H1 (cell line): ENCODE measurements at regions not wholly inside any gene's neighbourhood (a gene's known extent, or its start where the extent isn't known, plus 50 kb on each side); places are given as distances from the start of the nearest gene placed in this dataset.

ENCODE experiments used
- CTCF ChIA-PET: fragments of 300-600 bp; sonication (Branson Sonifier 250); formaldehyde crosslinking; loops from one replicate; lab custom pipeline; 2021; ENCODE audit not compliant: partially characterized antibody; lab: Charles Lee
- POLR2A ChIA-PET: fragments of 300-600 bp; sonication (Branson Sonifier 250); formaldehyde crosslinking; loops from one replicate; lab custom pipeline; 2021; ENCODE audit warnings: inconsistent platforms; ENCODE audit not compliant: partially characterized antibody; lab: Charles Lee
- DNase-seq, 2 experiments: peaks; one replicate each; pipeline versions ENCODE4 v3.0.0 to v3.0.0-alpha.2; 2010 to 2022; ENCODE audit warnings: low spot score in 2 of 2, low read depth in 1 of 2, mixed read lengths in 1 of 2
- FAIRE-seq: peaks from 2 replicates; lab custom pipeline; 2011; peaks lifted over from hg19 to GRCh38; lab: Jason Lieb, UNC
- H2AFZ ChIP-seq: 2 replicates; pipeline ENCODE4 v1.8.1; 2012; ENCODE audit warnings: low read length, inconsistent platforms
- H2AK5ac ChIP-seq: 2 replicates; pipeline ENCODE4 v1.6.1; 2013; ENCODE audit warnings: low read depth, low read length
- H2BK120ac ChIP-seq: replicated peaks from 2 replicates; pipeline ENCODE3; 2013; ENCODE audit warnings: low read depth, low read length, inconsistent platforms
- H2BK12ac ChIP-seq: 2 replicates; pipeline ENCODE4 v1.6.1; 2013; ENCODE audit warnings: low read depth, low read length
- H2BK15ac ChIP-seq: 2 replicates; pipeline ENCODE4 v1.6.1; 2013; ENCODE audit warnings: low read length
- H2BK20ac ChIP-seq: 2 replicates; pipeline ENCODE4 v1.6.1; 2013; ENCODE audit warnings: low read length
- H2BK5ac ChIP-seq: 2 replicates; pipeline ENCODE4 v1.6.1; 2013; ENCODE audit warnings: low read depth, low read length
- H3K14ac ChIP-seq: 2 replicates; pipeline ENCODE4 v1.6.1; 2013; ENCODE audit warnings: inconsistent platforms; ENCODE audit not compliant: insufficient read length
- H3K18ac ChIP-seq: 2 replicates; pipeline ENCODE4 v1.6.1; 2013; ENCODE audit warnings: low read length; ENCODE audit errors: extremely low read depth
- H3K23ac ChIP-seq: 2 replicates; pipeline ENCODE4 v1.6.1; 2013; ENCODE audit warnings: inconsistent platforms; ENCODE audit not compliant: insufficient read length
- H3K23me2 ChIP-seq: 2 replicates; pipeline ENCODE4 v1.6.1; 2013; ENCODE audit warnings: low read depth, low read length
- H3K27ac ChIP-seq: 2 replicates; pipeline ENCODE4 v1.6.1; 2011; ENCODE audit warnings: low read depth, low read length, inconsistent platforms
- H3K27me3 ChIP-seq, 4 experiments: replicated peaks in 1 of 4; 1 replicate in 1 of 4; 2 replicates in 3 of 4; pipeline versions ENCODE4 v1.6.1 to v1.8.1; 2011 to 2013; ENCODE audit warnings: low read length in 3 of 4, mild to moderate bottlenecking in 3 of 4, inconsistent platforms in 2 of 4, mixed read lengths in 2 of 4, moderate library complexity in 1 of 4; ENCODE audit not compliant: control insufficient read depth in 3 of 4, insufficient read depth in 3 of 4; ENCODE audit errors: extremely low read depth in 1 of 4
- H3K36me3 ChIP-seq, 4 experiments: 2 replicates each; pipeline versions ENCODE4 v1.6.1 to v1.8.1; 2011 to 2013; ENCODE audit warnings: mild to moderate bottlenecking in 4 of 4, low read length in 3 of 4, moderate library complexity in 2 of 4, control low read depth in 1 of 4, inconsistent platforms in 1 of 4; ENCODE audit not compliant: insufficient read depth in 4 of 4, control insufficient read depth in 2 of 4
- H3K4ac ChIP-seq: replicated peaks from 2 replicates; pipeline ENCODE3; 2013; ENCODE audit warnings: low read length, low read depth, mixed read lengths, inconsistent platforms; ENCODE audit not compliant: insufficient read length
- H3K4me1 ChIP-seq, 4 experiments: replicated peaks in 1 of 4; 1 replicate in 1 of 4; 2 replicates in 3 of 4; pipeline versions ENCODE4 v1.6.1 to v1.8.1; 2011 to 2013; ENCODE audit warnings: low read length in 3 of 4, inconsistent platforms in 2 of 4, mixed read lengths in 1 of 4; ENCODE audit not compliant: insufficient read depth in 4 of 4, control insufficient read depth in 3 of 4
- H3K4me2 ChIP-seq, 2 experiments: 2 replicates each; pipeline versions ENCODE4 v1.6.1 to v1.8.1; 2011 to 2013; ENCODE audit warnings: low read depth in 2 of 2, low read length in 2 of 2, control low read depth in 1 of 2, inconsistent platforms in 1 of 2, mild to moderate bottlenecking in 1 of 2; ENCODE audit not compliant: insufficient read depth in 1 of 2
- H3K4me3 ChIP-seq, 4 experiments: fragments of 200-600, 300-600 bp in 1 of 4; sonication (generic), shearing (Covaris generic), sonication (Bioruptor Twin) in 1 of 4; 2 replicates each; pipeline versions ENCODE4 v1.5.1 to v1.8.1; 2011 to 2016; ENCODE audit warnings: low read length in 4 of 4, low read depth in 3 of 4, control low read depth in 2 of 4, inconsistent platforms in 2 of 4, mild to moderate bottlenecking in 2 of 4, mixed read lengths in 1 of 4, moderate library complexity in 1 of 4; ENCODE audit not compliant: insufficient read depth in 2 of 4; ENCODE audit errors: extremely low read depth in 1 of 4
- H3K56ac ChIP-seq: replicated peaks from 2 replicates; pipeline ENCODE3; 2013; ENCODE audit warnings: low read depth, mild to moderate bottlenecking, mixed read lengths, low read length, inconsistent platforms; ENCODE audit not compliant: insufficient read length
- H3K79me1 ChIP-seq: 2 replicates; pipeline ENCODE4 v1.6.1; 2013; ENCODE audit warnings: low read depth, low read length, control low read depth
- H3K79me2 ChIP-seq, 2 experiments: 2 replicates each; pipeline versions ENCODE4 v1.6.1 to v1.8.1; 2012 to 2013; ENCODE audit warnings: low read length in 2 of 2, mild to moderate bottlenecking in 2 of 2, inconsistent platforms in 1 of 2; ENCODE audit not compliant: insufficient read depth in 2 of 2, control insufficient read depth in 1 of 2
- H3K9ac ChIP-seq, 4 experiments: replicated peaks in 1 of 4; 1 replicate in 1 of 4; 2 replicates in 3 of 4; pipeline versions ENCODE4 v1.6.1 to v1.8.1; 2011 to 2013; ENCODE audit warnings: low read depth in 3 of 4, low read length in 3 of 4, control low read depth in 2 of 4, mild to moderate bottlenecking in 2 of 4, moderate library complexity in 2 of 4, inconsistent platforms in 1 of 4; ENCODE audit errors: extremely low read depth in 1 of 4
- H3K9me3 ChIP-seq, 2 experiments: 2 replicates each; pipeline versions ENCODE4 v1.6.1 to v1.8.1; 2012 to 2013; ENCODE audit warnings: mild to moderate bottlenecking in 2 of 2, moderate library complexity in 2 of 2, control low read depth in 1 of 2, inconsistent platforms in 1 of 2, low read depth in 1 of 2, low read length in 1 of 2, mixed read lengths in 1 of 2; ENCODE audit not compliant: insufficient read depth in 2 of 2
- H4K20me1 ChIP-seq, 2 experiments: replicated peaks in 1 of 2; 2 replicates each; pipeline versions ENCODE3 to v1.8.1; 2011 to 2013; ENCODE audit warnings: inconsistent platforms in 2 of 2, low read length in 2 of 2, mild to moderate bottlenecking in 1 of 2; ENCODE audit not compliant: insufficient read depth in 2 of 2, control insufficient read depth in 1 of 2
- H4K5ac ChIP-seq: 2 replicates; pipeline ENCODE4 v1.6.1; 2013; ENCODE audit warnings: low read length, low read depth, mixed read lengths, inconsistent platforms; ENCODE audit not compliant: insufficient read length
- H4K8ac ChIP-seq: 2 replicates; pipeline ENCODE4 v1.8.0; 2013; ENCODE audit warnings: mild to moderate bottlenecking, moderate library complexity, low read length, inconsistent platforms; ENCODE audit not compliant: insufficient read depth; ENCODE audit errors: extremely low read depth
- H4K91ac ChIP-seq: replicated peaks from 2 replicates; pipeline ENCODE3; 2013; ENCODE audit warnings: low read length, mixed read lengths, inconsistent platforms; ENCODE audit not compliant: insufficient read length
- CBX8 ChIP-seq: fragments of 300-800, 300-1000 bp; sonication (generic); IDR thresholded peaks from 2 replicates; pipeline ENCODE4 v1.7.1; 2016; ENCODE audit warnings: low read depth, low read length, borderline replicate concordance
- NRF1 ChIP-seq: IDR thresholded peaks from 2 replicates; pipeline ENCODE4 v1.6.1; 2011; ENCODE audit warnings: mild to moderate bottlenecking, low read depth, low read length, improper control_type of control experiment
- WGBS, 2 experiments: shearing (Covaris generic) in 1 of 2; methylation state at CpG; one replicate each; pipeline versions ENCODE4 v1.1.6 to v1.1.7; 2013 to 2015; ENCODE audit warnings: low lambda C conversion rate in 2 of 2, mixed read lengths in 2 of 2, inconsistent platforms in 1 of 2, low coverage in 1 of 2, missing lambda C conversion rate in 1 of 2; ENCODE audit not compliant: insufficient replicate concordance in 2 of 2, insufficient coverage in 1 of 2, insufficient read length in 1 of 2; ENCODE audit errors: extremely low coverage in 1 of 2, missing lambda C conversion rate in 1 of 2; 5-methylcytosine and 5-hydroxymethylcytosine counted together

GRCh38 chr5:116964438-116964837 is 389.8 kb upstream of the SEMA6A start:
- no peak overlapping the region for H3K18ac ChIP-seq
- no peaks in the 10 kb centered on the region; a peak in 1 of 7 replicates for H3K4me1 ChIP-seq
- H3K9ac ChIP-seq = no peak overlapping the region
- H3K23ac ChIP-seq = no peak overlapping the region
- H2BK20ac ChIP-seq = no peak overlapping the region
- no peak overlapping the region for H3K4ac ChIP-seq
- no peak for FAIRE-seq
- DNase-seq = no peak
- no peak overlapping the region for H4K91ac ChIP-seq
- no peak overlapping the region for H2BK5ac ChIP-seq
- H3K36me3 ChIP-seq = peaks cover 0 to 3% (median 0%) of the 10 kb centered on the region in 4 experiments; a peak in 1 of 8 replicates
- no peak overlapping the region for H2BK12ac ChIP-seq
- H4K8ac ChIP-seq = no peak overlapping the region
- POLR2A ChIA-PET = no interaction called here
- no peak overlapping the region for H3K4me2 ChIP-seq
- H3K79me1 ChIP-seq = no peaks in the 10 kb centered on the region
- H3K56ac ChIP-seq = no peak overlapping the region
- no peak overlapping the region for H4K5ac ChIP-seq
- no peak overlapping the region for H3K14ac ChIP-seq
- no peak overlapping the region for H3K27ac ChIP-seq
- H3K79me2 ChIP-seq = no peaks in the 10 kb centered on the region
- 91% methylated on average over 5 of the region's 5 CpGs; no CpG with 5 or more reads in 1 of the 2 experiments for WGBS, 2 experiments
- H3K27me3 ChIP-seq = no peaks in the 10 kb centered on the region
- H3K4me3 ChIP-seq = no peak overlapping the region
- no peak overlapping the region for H2BK120ac ChIP-seq
- H2AFZ ChIP-seq = no peak overlapping the region
- no peaks in the 10 kb centered on the region for H4K20me1 ChIP-seq
- CTCF ChIA-PET = interaction anchor here (1.8 kb wide), 1 partner anchor 10 kb away, joined by 3 read pairs; no protein-coding TSS in a partner anchor
- no peaks in the 10 kb centered on the region for H3K23me2 ChIP-seq
- H2BK15ac ChIP-seq = no peak overlapping the region
- no peaks in the 10 kb centered on the region; a peak in 1 of 4 replicates for H3K9me3 ChIP-seq
- TF ChIP-seq CBX8 = no peak
- no peak for TF ChIP-seq NRF1
- TF ChIP-seq, all 59 proteins: peak for 0
- no peak overlapping the region for H2AK5ac ChIP-seq
